Neuronal stem cell (in vitro differentiated cells): ENCODE measurements at regions not wholly inside any gene's neighbourhood (a gene's known extent, or its start where the extent isn't known, plus 50 kb on each side); places are given as distances from the start of the nearest gene placed in this dataset.

ENCODE experiments used
- DNase-seq: peaks from one replicate; pipeline ENCODE4 v3.0.0-alpha.2; 2013; ENCODE audit warnings: low spot score
- H2AFZ ChIP-seq: one replicate; pipeline ENCODE4 v1.6.1; 2013; ENCODE audit warnings: mild to moderate bottlenecking, low read length, inconsistent platforms
- H2AK5ac ChIP-seq: 2 replicates; pipeline ENCODE4 v1.6.1; 2013; ENCODE audit warnings: low read depth, mild to moderate bottlenecking, inconsistent platforms, low read length, moderate library complexity, mixed read lengths
- H2BK120ac ChIP-seq: 2 replicates; pipeline ENCODE4 v1.6.1; 2013; ENCODE audit warnings: low read depth, mild to moderate bottlenecking, inconsistent platforms, low read length, moderate library complexity, mixed read lengths
- H2BK12ac ChIP-seq: one replicate; pipeline ENCODE4 v1.6.1; 2013; ENCODE audit warnings: low read length, inconsistent platforms
- H2BK15ac ChIP-seq: 2 replicates; pipeline ENCODE4 v1.6.1; 2013; ENCODE audit warnings: mild to moderate bottlenecking, low read length, inconsistent platforms, mixed read lengths
- H2BK5ac ChIP-seq: one replicate; pipeline ENCODE4 v1.6.1; 2013; ENCODE audit warnings: inconsistent platforms, mild to moderate bottlenecking, low read length, moderate library complexity
- H3K14ac ChIP-seq: one replicate; pipeline ENCODE4 v1.6.1; 2013; ENCODE audit warnings: low read length, inconsistent platforms
- H3K18ac ChIP-seq: 2 replicates; pipeline ENCODE4 v1.6.1; 2013; ENCODE audit warnings: low read length, inconsistent platforms
- H3K23ac ChIP-seq: 2 replicates; pipeline ENCODE4 v1.6.1; 2013; ENCODE audit warnings: low read depth, mild to moderate bottlenecking, mixed read lengths, low read length, inconsistent platforms; ENCODE audit not compliant: poor library complexity
- H3K27ac ChIP-seq: replicated peaks from 3 replicates; pipeline ENCODE4 v1.5.1; 2013; ENCODE audit warnings: low read length, inconsistent platforms
- H3K27me3 ChIP-seq, 3 experiments: 2 replicates each; pipeline ENCODE4 v1.6.1; 2013; ENCODE audit warnings: low read length in 3 of 3, mild to moderate bottlenecking in 2 of 3, inconsistent platforms in 1 of 3, low read depth in 1 of 3, mixed read lengths in 1 of 3, moderate library complexity in 1 of 3; ENCODE audit not compliant: control insufficient read depth in 3 of 3, insufficient read depth in 3 of 3
- H3K36me3 ChIP-seq, 2 donors: replicated peaks in 1 of 2; 2 replicates each; pipeline ENCODE4 v1.6.1; 2013; ENCODE audit warnings: low read length in 2 of 2; ENCODE audit not compliant: control insufficient read depth in 2 of 2, insufficient read depth in 2 of 2
- H3K4ac ChIP-seq: 2 replicates; pipeline ENCODE4 v1.6.1; 2013; ENCODE audit warnings: inconsistent platforms, mild to moderate bottlenecking, low read length, moderate library complexity
- H3K4me1 ChIP-seq, 2 donors: 1 replicate in 1 of 2; 2 replicates in 1 of 2; pipeline ENCODE4 v1.6.1; 2013; ENCODE audit warnings: low read length in 2 of 2, low read depth in 1 of 2; ENCODE audit not compliant: control insufficient read depth in 2 of 2, insufficient read depth in 1 of 2
- H3K4me2 ChIP-seq: one replicate; pipeline ENCODE4 v1.6.1; 2013; ENCODE audit warnings: mild to moderate bottlenecking, low read length, inconsistent platforms; ENCODE audit not compliant: insufficient read depth, poor library complexity, severe bottlenecking
- H3K4me3 ChIP-seq, 2 donors: 2 replicates each; pipeline ENCODE4 v1.5.1; 2013; ENCODE audit warnings: low read length in 2 of 2, mild to moderate bottlenecking in 2 of 2, inconsistent platforms in 1 of 2, moderate library complexity in 1 of 2
- H3K79me1 ChIP-seq: one replicate; pipeline ENCODE4 v1.6.1; 2013; ENCODE audit warnings: low read depth, mild to moderate bottlenecking, inconsistent platforms, low read length, moderate library complexity
- H3K9ac ChIP-seq: one replicate; pipeline ENCODE4 v1.6.1; 2013; ENCODE audit warnings: mild to moderate bottlenecking, low read depth, low read length, inconsistent platforms; ENCODE audit not compliant: poor library complexity
- H3K9me3 ChIP-seq, 2 donors: replicated peaks in 1 of 2; 2 replicates each; pipeline versions ENCODE3 to v1.6.1; 2013; ENCODE audit warnings: low read length in 2 of 2, mild to moderate bottlenecking in 2 of 2, inconsistent platforms in 1 of 2, low read depth in 1 of 2, mixed read lengths in 1 of 2, moderate library complexity in 1 of 2; ENCODE audit not compliant: control insufficient read depth in 2 of 2, insufficient read depth in 1 of 2
- H4K8ac ChIP-seq: one replicate; pipeline ENCODE4 v1.6.1; 2013; ENCODE audit warnings: low read depth, mild to moderate bottlenecking, inconsistent platforms, low read length, moderate library complexity
- H4K91ac ChIP-seq: one replicate; pipeline ENCODE4 v1.6.1; 2013; ENCODE audit warnings: low read length, low read depth, mild to moderate bottlenecking, inconsistent platforms; ENCODE audit not compliant: poor library complexity
- WGBS, 2 donors: extraction: QIAGEN DNeasy Blood & Tissue Kit; methylation state at CpG; one replicate each; pipeline ENCODE4 v1.1.7; 2013; ENCODE audit warnings: missing lambda C conversion rate in 2 of 2, mixed read lengths in 1 of 2; ENCODE audit not compliant: insufficient read length in 2 of 2, insufficient replicate concordance in 1 of 2; ENCODE audit errors: extremely low coverage in 2 of 2; 5-methylcytosine and 5-hydroxymethylcytosine counted together

DNA sequence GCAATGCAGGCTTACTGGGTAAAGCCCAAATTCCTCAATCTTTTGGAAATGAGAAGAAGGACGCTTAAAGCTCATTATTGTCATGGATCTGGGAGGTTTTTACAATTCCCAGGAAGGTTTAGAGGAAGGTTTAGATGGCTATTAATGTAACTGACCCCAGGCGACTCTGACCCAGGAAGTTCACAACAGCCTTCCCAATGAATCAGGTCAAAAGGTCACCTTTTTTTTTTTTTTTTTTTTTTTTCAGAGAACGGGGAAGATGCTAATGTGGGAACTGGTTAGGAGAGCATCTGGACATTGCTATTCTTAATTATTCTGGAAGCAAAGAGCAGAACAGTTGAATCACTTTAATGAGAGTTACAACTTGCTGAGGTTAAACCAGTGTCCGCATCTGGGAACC is 149.9 kb upstream of the ITGB1 start:
- no peaks in the 10 kb centered on the region for H3K79me1 ChIP-seq
- no CpG with 5 or more reads among the region's 4 CpGs for WGBS, 2 donors
- H3K4me3 ChIP-seq = no peak overlapping the region
- no peak overlapping the region for H2AFZ ChIP-seq
- no peak overlapping the region for H2BK120ac ChIP-seq
- peak; percentile 24 for DNase-seq
- no peak overlapping the region for H3K4me2 ChIP-seq
- no peak overlapping the region for H4K91ac ChIP-seq
- H3K27me3 ChIP-seq = peaks cover 0 to 2% (median 0%) of the 10 kb centered on the region in 3 experiments
- H2AK5ac ChIP-seq = no peak overlapping the region
- H3K4ac ChIP-seq = no peak overlapping the region
- no peak overlapping the region for H4K8ac ChIP-seq
- H3K36me3 ChIP-seq = no peaks in the 10 kb centered on the region
- H3K18ac ChIP-seq = no peak overlapping the region
- H3K23ac ChIP-seq = no peak overlapping the region
- no peak overlapping the region for H2BK12ac ChIP-seq
- no peak overlapping the region for H2BK15ac ChIP-seq
- H3K9ac ChIP-seq = no peak overlapping the region
- H3K27ac ChIP-seq = peak overlapping the region; percentile 67
- no peak overlapping the region for H3K14ac ChIP-seq
- H2BK5ac ChIP-seq = no peak overlapping the region
- H3K4me1 ChIP-seq = peaks cover 0 to 14% of the 10 kb centered on the region in 2 donors
- peaks cover 4 to 22% of the 10 kb centered on the region in 2 donors for H3K9me3 ChIP-seq

DNA sequence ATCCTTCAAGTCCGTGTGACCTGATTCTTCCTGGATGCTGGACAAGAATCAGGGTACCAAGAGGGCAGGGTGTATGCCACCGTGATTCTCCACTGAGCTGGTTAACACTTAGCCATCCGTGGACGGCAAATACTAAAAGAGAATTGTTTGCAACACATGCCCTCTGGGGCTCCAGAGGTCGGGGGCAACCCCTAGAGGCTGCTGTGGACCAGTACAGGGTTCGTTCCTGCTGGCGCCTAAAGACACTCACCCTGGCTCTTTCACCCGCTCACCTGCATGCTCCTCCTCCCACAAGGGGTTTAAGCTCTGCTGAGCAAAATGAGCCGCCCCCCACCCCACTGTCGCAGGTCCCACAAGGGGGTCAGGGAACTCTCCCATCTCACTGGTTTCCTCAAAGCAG is 148.7 kb upstream of the ITGB1 start:
- Histone ChIP-seq H3K4me1 (peaks cover 0 to 14% of the 10 kb centered on the region in 2 donors), H3K14ac (no peak overlapping the region), H3K36me3 (no peaks in the 10 kb centered on the region), H3K23ac (no peak overlapping the region), H3K79me1 (no peaks in the 10 kb centered on the region), H4K8ac (no peak overlapping the region), H2BK12ac (no peak overlapping the region), H3K4me2 (no peak overlapping the region), H3K18ac (peak overlapping the region; percentile 56), H3K27me3 (peaks cover 0 to 2% (median 0%) of the 10 kb centered on the region in 3 experiments), H2BK120ac (no peak overlapping the region), H3K9ac (no peak overlapping the region), H2AFZ (no peak overlapping the region), H4K91ac (no peak overlapping the region), H2BK5ac (no peak overlapping the region), H3K4me3 (no peak overlapping the region), H2AK5ac (no peak overlapping the region), H3K4ac (no peak overlapping the region), H3K27ac (no peak overlapping the region), H2BK15ac (peak overlapping the region; percentile 8), H3K9me3 (peaks cover 4 to 24% of the 10 kb centered on the region in 2 donors)
- DNase-seq = no peak
- WGBS, 2 donors = no CpG with 5 or more reads among the region's 10 CpGs

DNA sequence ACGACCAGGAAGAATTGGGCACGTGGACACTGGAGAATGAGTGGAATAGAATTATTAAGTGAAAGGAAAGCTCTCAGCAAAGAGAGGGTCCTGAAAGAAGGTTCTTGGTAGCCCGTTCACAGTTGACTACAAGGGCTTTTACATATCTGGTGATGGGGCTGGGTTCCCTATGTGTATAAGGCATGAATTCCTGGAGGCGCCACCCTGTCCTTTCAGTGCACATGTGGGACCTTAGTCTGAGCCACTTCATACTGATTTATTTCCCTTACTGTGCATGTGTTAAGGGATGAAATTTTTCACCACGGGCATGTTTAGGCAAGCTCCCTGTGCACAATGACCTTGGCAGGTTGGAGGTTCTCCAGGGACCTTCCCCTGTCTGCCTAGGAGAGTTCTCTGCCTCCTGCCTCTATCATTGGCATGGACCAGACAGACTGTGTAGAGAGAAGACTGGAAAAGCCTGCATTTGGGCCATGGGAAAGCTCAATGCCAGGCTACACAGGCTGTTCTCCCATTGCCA is 145.9 kb upstream of the ITGB1 start:
- WGBS, 2 donors = no CpG with 5 or more reads among the region's 5 CpGs
- H4K8ac ChIP-seq = no peak overlapping the region

DNA sequence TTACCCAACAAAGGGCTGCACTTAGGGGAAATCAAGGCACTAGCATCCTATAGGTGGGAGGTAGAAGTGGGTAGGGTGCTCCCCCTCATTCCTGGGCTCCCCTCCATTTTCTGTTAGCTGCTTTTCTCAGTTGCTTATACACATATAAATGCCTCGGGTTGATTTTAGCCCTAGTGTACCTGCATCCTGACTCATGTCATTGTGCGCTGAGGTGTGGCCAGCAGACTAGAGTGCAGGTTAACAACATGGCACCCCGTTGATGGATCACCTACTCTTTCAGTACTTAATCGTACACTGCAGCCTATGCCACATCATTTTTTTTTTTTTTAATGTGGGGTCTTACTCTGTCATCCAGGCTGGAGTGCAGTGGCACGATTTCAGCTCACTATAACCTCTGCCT is 144.0 kb upstream of the ITGB1 start:
- no peak overlapping the region for H3K4me2 ChIP-seq
- H2BK12ac ChIP-seq = no peak overlapping the region
- no CpG with 5 or more reads among the region's 5 CpGs for WGBS, 2 donors
- H3K14ac ChIP-seq = no peak overlapping the region
- H3K9me3 ChIP-seq = peaks cover 4 to 24% of the 10 kb centered on the region in 2 donors
- H3K36me3 ChIP-seq = no peaks in the 10 kb centered on the region
- no peak overlapping the region for H3K27ac ChIP-seq
- H3K9ac ChIP-seq = no peak overlapping the region
- no peak overlapping the region for H2AFZ ChIP-seq
- no peak overlapping the region for H4K8ac ChIP-seq
- no peak overlapping the region for H3K4me3 ChIP-seq
- H4K91ac ChIP-seq = no peak overlapping the region
- H3K79me1 ChIP-seq = no peaks in the 10 kb centered on the region
- no peak overlapping the region for H2BK5ac ChIP-seq
- H2BK120ac ChIP-seq = no peak overlapping the region
- DNase-seq = no peak
- H3K4ac ChIP-seq = no peak overlapping the region
- no peak overlapping the region for H2BK15ac ChIP-seq
- no peak overlapping the region for H3K23ac ChIP-seq
- H2AK5ac ChIP-seq = no peak overlapping the region
- peaks cover 0 to 2% (median 0%) of the 10 kb centered on the region in 3 experiments for H3K27me3 ChIP-seq
- H3K18ac ChIP-seq = no peak overlapping the region
- peaks cover 2 to 3% of the 10 kb centered on the region in 2 donors for H3K4me1 ChIP-seq

More for the DNA sequence above, 145.9 kb upstream of the ITGB1 start:
- H3K4me3 ChIP-seq = no peak overlapping the region
- no peak overlapping the region for H3K14ac ChIP-seq
- H2BK5ac ChIP-seq = no peak overlapping the region
- no peak overlapping the region for H2BK12ac ChIP-seq
- no peak overlapping the region for H3K4ac ChIP-seq
- peaks cover 3 to 6% of the 10 kb centered on the region in 2 donors for H3K4me1 ChIP-seq
- no peak overlapping the region for H3K18ac ChIP-seq
- H2BK120ac ChIP-seq = no peak overlapping the region
- H3K9me3 ChIP-seq = peaks cover 4 to 24% of the 10 kb centered on the region in 2 donors
- no peak overlapping the region for H3K27ac ChIP-seq
- no peak overlapping the region for H3K4me2 ChIP-seq
- no peak overlapping the region for H4K91ac ChIP-seq
- H3K23ac ChIP-seq = no peak overlapping the region
- no peak overlapping the region for H2AFZ ChIP-seq
- no peak overlapping the region for H2AK5ac ChIP-seq
- no peaks in the 10 kb centered on the region for H3K79me1 ChIP-seq
- H3K27me3 ChIP-seq = peaks cover 0 to 2% (median 0%) of the 10 kb centered on the region in 3 experiments
- H3K36me3 ChIP-seq = no peaks in the 10 kb centered on the region
- no peak for DNase-seq
- no peak overlapping the region for H3K9ac ChIP-seq
- H2BK15ac ChIP-seq = no peak overlapping the region
